PC-3 (cell line): ENCODE measurements at regions not wholly inside any gene's neighbourhood (a gene's known extent, or its start where the extent isn't known, plus 50 kb on each side); places are given as distances from the start of the nearest gene placed in this dataset.

Experiments
- ATAC-seq: fragments of 200-7000 bp; cut with Tn5 transposase; 2 replicates; pipeline ENCODE4 v1.9.1; 2020; ENCODE audit warnings: mild to moderate bottlenecking, moderate library complexity
- BruUV-seq: library from RNA; stranded (reverse); fragments of 400-500 nt; replicated peaks from 2 replicates; lab custom pipeline; 2021; lab: Mats Ljungman, UMichigan
- CTCF ChIA-PET: fragments of 300-600 bp; sonication (Branson Sonifier 250); formaldehyde crosslinking; loops from one replicate; lab custom pipeline; 2022; ENCODE audit warnings: antibody characterized with exemption; lab: Charles Lee
- POLR2A ChIA-PET: fragments of 300-600 bp; sonication (Branson Sonifier 250); formaldehyde crosslinking; loops from one replicate; lab custom pipeline; 2022; ENCODE audit warnings: antibody characterized with exemption; ENCODE audit not compliant: unreplicated experiment; lab: Charles Lee
- DNase-seq: peaks from one replicate; pipeline ENCODE4 v3.0.0-alpha.2; 2015
- H2AFZ ChIP-seq: fragments of 300-600 bp; sonication (generic); 2 replicates; pipeline ENCODE4 v1.6.0; 2016; ENCODE audit warnings: antibody characterized with exemption, low read length
- H3F3A ChIP-seq: fragments of 300-600 bp; sonication (generic); one replicate; pipeline ENCODE4 v1.6.0; 2017; ENCODE audit warnings: antibody characterized with exemption, low read length, control low read depth, mild to moderate bottlenecking; ENCODE audit not compliant: unreplicated experiment
- H3K27ac ChIP-seq: fragments of 300-600 bp; sonication (generic); 2 replicates; pipeline ENCODE4 v1.5.1; 2016; ENCODE audit warnings: mild to moderate bottlenecking, low read length
- H3K27me3 ChIP-seq: fragments of 300-600 bp; sonication (generic); 2 replicates; pipeline ENCODE4 v1.6.1; 2016; ENCODE audit warnings: low read length, mixed read lengths
- H3K36me3 ChIP-seq: fragments of 300-600 bp; sonication (generic); 2 replicates; pipeline ENCODE4 v1.6.1; 2016; ENCODE audit warnings: low read depth, mixed run types, low read length, mixed read lengths
- H3K4me1 ChIP-seq: fragments of 300-600 bp; sonication (generic); 2 replicates; pipeline ENCODE4 v1.5.1; 2016; ENCODE audit warnings: low read length; ENCODE audit not compliant: insufficient read depth
- H3K4me2 ChIP-seq: fragments of 300-600 bp; sonication (generic); 2 replicates; pipeline ENCODE4 v1.6.0; 2016; ENCODE audit warnings: low read length
- H3K4me3 ChIP-seq: fragments of 300-600 bp; sonication (generic); 2 replicates; pipeline ENCODE4 v1.5.1; 2016; ENCODE audit warnings: mild to moderate bottlenecking, low read length, mixed read lengths
- H3K79me2 ChIP-seq: fragments of 300-600 bp; sonication (generic); 2 replicates; pipeline ENCODE4 v1.6.1; 2017; ENCODE audit warnings: low read length, mixed read lengths
- H3K9ac ChIP-seq: fragments of 300-600 bp; sonication (generic); 2 replicates; pipeline ENCODE4 v1.6.0; 2016; ENCODE audit warnings: mild to moderate bottlenecking, low read length
- H3K9me2 ChIP-seq: fragments of 300-600 bp; sonication (generic); replicated peaks from 2 replicates; pipeline ENCODE4 v1.6.1; 2016; ENCODE audit warnings: mixed run types, low read length, mixed read lengths
- H3K9me3 ChIP-seq: fragments of 300-600 bp; sonication (generic); 2 replicates; pipeline ENCODE4 v1.6.1; 2016; ENCODE audit warnings: low read length, mixed read lengths
- H4K20me1 ChIP-seq: fragments of 300-600 bp; sonication (generic); 2 replicates; pipeline ENCODE4 v1.6.1; 2016; ENCODE audit warnings: low read length, mixed read lengths
- CTCF ChIP-seq: fragments of 300-600 bp; sonication (generic); conservative IDR thresholded peaks from 2 replicates; pipeline ENCODE4 v1.5.1; 2017; ENCODE audit warnings: antibody characterized with exemption, low read depth, mild to moderate bottlenecking, low read length
- EZH2 ChIP-seq: fragments of 300-600 bp; sonication (generic); IDR thresholded peaks from one replicate; pipeline ENCODE4 v1.6.1; 2017; ENCODE audit warnings: antibody characterized with exemption, mild to moderate bottlenecking, low read length; ENCODE audit not compliant: unreplicated experiment
- EZH2phosphoT487 ChIP-seq: fragments of 300-600 bp; sonication (generic); IDR thresholded peaks from 2 replicates; pipeline ENCODE4 v1.6.1; 2018; ENCODE audit warnings: mild to moderate bottlenecking, antibody characterized with exemption, low read length, borderline replicate concordance
- intact Hi-C: fragments of 100-400 bp; cut with micrococcal nuclease; formaldehyde crosslinking; loops from 2 replicates; pipeline ENCODE4 v1.9.0; 2023

GRCh38 chr22:22754268-22754657 is 109.8 kb downstream of the GGTLC2 start:
- Histone ChIP-seq H3F3A (no peaks in the 10 kb centered on the region), H3K36me3 (no peaks in the 10 kb centered on the region), H3K79me2 (no peaks in the 10 kb centered on the region), H3K9me3 (no peaks in the 10 kb centered on the region), H2AFZ (no peak overlapping the region), H3K9me2 (no peaks in the 10 kb centered on the region), H3K27me3 (no peaks in the 10 kb centered on the region), H3K4me1 (no peaks in the 10 kb centered on the region), H3K27ac (no peak overlapping the region), H3K9ac (no peak overlapping the region), H4K20me1 (no peaks in the 10 kb centered on the region), H3K4me3 (no peak overlapping the region), H3K4me2 (no peak overlapping the region)
- ChIA-PET CTCF (no interaction called here), POLR2A (no interaction called here)
- intact Hi-C loops = no loop called here
- TF ChIP-seq CTCF = no peak
- DNase-seq (no peak), ATAC-seq (no peak)
- no TSS peak for BruUV-seq

GRCh38 chr22:22754961-22755777 is 110.8 kb downstream of the GGTLC2 start:
- no peak overlapping the region for H2AFZ ChIP-seq
- H3K4me1 ChIP-seq = no peaks in the 10 kb centered on the region
- no peak overlapping the region for H3K9ac ChIP-seq
- no peak overlapping the region for H3K4me3 ChIP-seq
- H3F3A ChIP-seq = no peaks in the 10 kb centered on the region
- no peaks in the 10 kb centered on the region for H3K27me3 ChIP-seq
- H3K4me2 ChIP-seq = no peak overlapping the region
- ATAC-seq (no peak), DNase-seq (no peak)
- intact Hi-C loops = no loop called here
- H3K27ac ChIP-seq = no peak overlapping the region
- H3K9me3 ChIP-seq = no peaks in the 10 kb centered on the region
- no peaks in the 10 kb centered on the region for H3K36me3 ChIP-seq
- ChIA-PET CTCF (no interaction called here), POLR2A (no interaction called here)
- H3K79me2 ChIP-seq = no peaks in the 10 kb centered on the region
- H3K9me2 ChIP-seq = no peaks in the 10 kb centered on the region
- TF ChIP-seq EZH2 = no peak
- TF ChIP-seq EZH2phosphoT487 = no peak
- BruUV-seq = no TSS peak
- H4K20me1 ChIP-seq = no peaks in the 10 kb centered on the region

GRCh38 chr22:22755778-22756100 is 111.3 kb downstream of the GGTLC2 start:
- POLR2A ChIA-PET = no interaction called here
- no TSS peak for BruUV-seq
- Histone ChIP-seq H3K9me3 (no peaks in the 10 kb centered on the region), H3K4me3 (no peak overlapping the region), H3K79me2 (no peaks in the 10 kb centered on the region), H3K4me1 (no peaks in the 10 kb centered on the region), H3K27me3 (no peaks in the 10 kb centered on the region), H3K36me3 (no peaks in the 10 kb centered on the region), H4K20me1 (no peaks in the 10 kb centered on the region), H3K9me2 (no peaks in the 10 kb centered on the region), H3K4me2 (no peak overlapping the region), H2AFZ (no peak overlapping the region), H3K27ac (no peak overlapping the region), H3K9ac (no peak overlapping the region), H3F3A (no peaks in the 10 kb centered on the region)
- CTCF ChIA-PET = no interaction called here
- no peak for TF ChIP-seq EZH2phosphoT487
- no peak for TF ChIP-seq EZH2
- no peak for TF ChIP-seq CTCF
- ATAC-seq = no peak
- no peak for DNase-seq
- intact Hi-C loops = no loop called here
